Astrocyte (in vitro differentiated cells and primary cell): ENCODE measurements at regions not wholly inside any gene's neighbourhood (a gene's known extent, or its start where the extent isn't known, plus 50 kb on each side); places are given as distances from the start of the nearest gene placed in this dataset.

Experiments
- DNase-seq: peaks from one replicate; pipeline ENCODE4 v3.0.0-alpha.2; 2010; ENCODE audit warnings: low read depth
- FAIRE-seq: peaks from 2 replicates; lab custom pipeline; 2011; peaks lifted over from hg19 to GRCh38; lab: Jason Lieb, UNC
- H2AFZ ChIP-seq: 2 replicates; pipeline ENCODE4 v1.6.0; 2012; ENCODE audit warnings: low read depth, low read length, inconsistent platforms
- H3K27ac ChIP-seq: 2 replicates; pipeline ENCODE4 v1.5.1; 2011; ENCODE audit warnings: low read depth, low read length, inconsistent platforms
- H3K27me3 ChIP-seq: 2 replicates; pipeline ENCODE4 v1.6.0; 2011; ENCODE audit warnings: low read length, inconsistent platforms; ENCODE audit not compliant: insufficient read depth
- H3K36me3 ChIP-seq: 2 replicates; pipeline ENCODE4 v1.5.1; 2011; ENCODE audit warnings: low read length, inconsistent platforms; ENCODE audit not compliant: insufficient read depth
- H3K4me1 ChIP-seq: 2 replicates; pipeline ENCODE4 v1.5.1; 2011; ENCODE audit warnings: low read length, inconsistent platforms; ENCODE audit not compliant: insufficient read depth
- H3K4me2 ChIP-seq: 2 replicates; pipeline ENCODE4 v1.6.0; 2012; ENCODE audit warnings: low read length, inconsistent platforms
- H3K4me3 ChIP-seq: 2 replicates; pipeline ENCODE4 v1.5.1; 2011; ENCODE audit warnings: low read depth, mild to moderate bottlenecking, low read length, inconsistent platforms; ENCODE audit not compliant: insufficient read depth
- H3K79me2 ChIP-seq: 2 replicates; pipeline ENCODE4 v1.6.0; 2012; ENCODE audit warnings: mild to moderate bottlenecking, low read length, inconsistent platforms; ENCODE audit not compliant: insufficient read depth
- H3K9ac ChIP-seq: 2 replicates; pipeline ENCODE4 v1.6.0; 2012; ENCODE audit warnings: mild to moderate bottlenecking, low read length, inconsistent platforms
- H3K9me3 ChIP-seq: 2 replicates; pipeline ENCODE4 v1.5.1; 2012; ENCODE audit warnings: low read depth, mild to moderate bottlenecking, low read length, inconsistent platforms; ENCODE audit not compliant: insufficient read depth
- H4K20me1 ChIP-seq: 2 replicates; pipeline ENCODE4 v1.6.0; 2012; ENCODE audit warnings: low read length, inconsistent platforms; ENCODE audit not compliant: insufficient read depth
- H3K27ac Mint-ChIP-seq: one replicate; pipeline ENCODE4 v1.8.0; 2021; ENCODE audit warnings: mild to moderate bottlenecking, mixed read lengths; ENCODE audit not compliant: unreplicated experiment
- H3K27me3 Mint-ChIP-seq: one replicate; pipeline ENCODE4 v1.8.0; 2021; ENCODE audit warnings: low read depth, mixed read lengths; ENCODE audit not compliant: unreplicated experiment
- H3K36me3 Mint-ChIP-seq: one replicate; pipeline ENCODE4 v1.8.0; 2021; ENCODE audit warnings: low read depth, mixed read lengths; ENCODE audit not compliant: unreplicated experiment
- H3K4me1 Mint-ChIP-seq: one replicate; pipeline ENCODE4 v1.8.0; 2021; ENCODE audit warnings: low read depth, mixed read lengths; ENCODE audit not compliant: unreplicated experiment
- H3K4me3 Mint-ChIP-seq: one replicate; pipeline ENCODE4 v1.8.0; 2021; ENCODE audit warnings: mild to moderate bottlenecking, moderate library complexity, mixed read lengths; ENCODE audit not compliant: unreplicated experiment
- H3K9me3 Mint-ChIP-seq: one replicate; pipeline ENCODE4 v1.8.0; 2021; ENCODE audit warnings: mild to moderate bottlenecking, mixed read lengths; ENCODE audit not compliant: unreplicated experiment
- EZH2 ChIP-seq: IDR thresholded peaks from 2 replicates; pipeline ENCODE4 v1.6.1; 2012; ENCODE audit warnings: mild to moderate bottlenecking, low read length, inconsistent platforms; ENCODE audit not compliant: insufficient read depth
- TF ChIP-seq, protein P1 (sequence below): IDR thresholded peaks from 2 replicates; pipeline ENCODE4 v1.5.1; 2011; ENCODE audit warnings: low read depth, mild to moderate bottlenecking, inconsistent platforms, low read length, moderate library complexity; ENCODE audit not compliant: insufficient read depth

DNA sequence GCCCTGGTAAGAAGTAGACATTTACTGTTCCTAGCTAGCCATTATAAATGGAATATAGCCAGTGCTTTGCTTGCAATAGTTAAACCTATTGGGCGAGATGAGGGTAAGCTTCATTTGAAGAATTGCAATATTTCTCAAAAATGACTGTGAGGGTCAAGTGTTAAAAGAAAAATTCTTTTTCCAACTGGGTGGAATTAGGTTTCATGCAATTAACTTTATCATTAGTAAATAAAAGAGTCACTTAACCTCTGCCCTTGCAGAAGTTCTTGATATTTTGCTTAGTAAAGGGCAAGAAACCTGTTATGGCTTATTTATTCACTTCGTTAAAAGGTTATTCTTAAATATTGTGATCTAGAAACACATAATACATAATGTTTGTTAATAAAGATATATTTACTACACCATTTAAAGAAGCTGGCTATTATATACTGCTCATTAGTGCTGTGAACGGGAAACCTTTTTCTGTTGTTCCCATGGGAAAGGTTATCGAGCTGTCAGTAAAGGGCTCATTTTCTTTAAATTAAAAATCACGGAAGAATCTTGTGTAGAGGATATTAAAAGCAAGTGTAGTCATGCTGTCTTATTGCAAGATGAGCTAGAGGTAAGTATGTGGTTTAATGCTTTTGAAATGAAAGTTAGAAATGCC is 370.5 kb downstream of the CSNK1G3 start:
- H3K27me3 Mint-ChIP-seq, result no peaks in the 10 kb centered on the region
- H3K36me3 Mint-ChIP-seq, result no peaks in the 10 kb centered on the region
- Histone ChIP-seq H3K4me2 (peak overlapping the region; percentile 66), H3K36me3 (no peaks in the 10 kb centered on the region), H4K20me1 (no peaks in the 10 kb centered on the region), H2AFZ (no peak overlapping the region), H3K9me3 (no peaks in the 10 kb centered on the region), H3K4me1 (peaks cover 21% of the 10 kb centered on the region), H3K27me3 (no peaks in the 10 kb centered on the region), H3K27ac (no peak overlapping the region), H3K4me3 (no peak overlapping the region), H3K79me2 (no peaks in the 10 kb centered on the region), H3K9ac (no peak overlapping the region)
- no peak overlapping the region for H3K27ac Mint-ChIP-seq
- H3K4me1 Mint-ChIP-seq, result peaks cover 16% of the 10 kb centered on the region
- H3K9me3 Mint-ChIP-seq, result no peaks in the 10 kb centered on the region
- FAIRE-seq, result no peak
- no peak for DNase-seq
- TF ChIP-seq, protein P1, sequence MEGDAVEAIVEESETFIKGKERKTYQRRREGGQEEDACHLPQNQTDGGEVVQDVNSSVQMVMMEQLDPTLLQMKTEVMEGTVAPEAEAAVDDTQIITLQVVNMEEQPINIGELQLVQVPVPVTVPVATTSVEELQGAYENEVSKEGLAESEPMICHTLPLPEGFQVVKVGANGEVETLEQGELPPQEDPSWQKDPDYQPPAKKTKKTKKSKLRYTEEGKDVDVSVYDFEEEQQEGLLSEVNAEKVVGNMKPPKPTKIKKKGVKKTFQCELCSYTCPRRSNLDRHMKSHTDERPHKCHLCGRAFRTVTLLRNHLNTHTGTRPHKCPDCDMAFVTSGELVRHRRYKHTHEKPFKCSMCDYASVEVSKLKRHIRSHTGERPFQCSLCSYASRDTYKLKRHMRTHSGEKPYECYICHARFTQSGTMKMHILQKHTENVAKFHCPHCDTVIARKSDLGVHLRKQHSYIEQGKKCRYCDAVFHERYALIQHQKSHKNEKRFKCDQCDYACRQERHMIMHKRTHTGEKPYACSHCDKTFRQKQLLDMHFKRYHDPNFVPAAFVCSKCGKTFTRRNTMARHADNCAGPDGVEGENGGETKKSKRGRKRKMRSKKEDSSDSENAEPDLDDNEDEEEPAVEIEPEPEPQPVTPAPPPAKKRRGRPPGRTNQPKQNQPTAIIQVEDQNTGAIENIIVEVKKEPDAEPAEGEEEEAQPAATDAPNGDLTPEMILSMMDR, result no peak
- no peak for TF ChIP-seq EZH2
- H3K4me3 Mint-ChIP-seq, result no peak overlapping the region

DNA sequence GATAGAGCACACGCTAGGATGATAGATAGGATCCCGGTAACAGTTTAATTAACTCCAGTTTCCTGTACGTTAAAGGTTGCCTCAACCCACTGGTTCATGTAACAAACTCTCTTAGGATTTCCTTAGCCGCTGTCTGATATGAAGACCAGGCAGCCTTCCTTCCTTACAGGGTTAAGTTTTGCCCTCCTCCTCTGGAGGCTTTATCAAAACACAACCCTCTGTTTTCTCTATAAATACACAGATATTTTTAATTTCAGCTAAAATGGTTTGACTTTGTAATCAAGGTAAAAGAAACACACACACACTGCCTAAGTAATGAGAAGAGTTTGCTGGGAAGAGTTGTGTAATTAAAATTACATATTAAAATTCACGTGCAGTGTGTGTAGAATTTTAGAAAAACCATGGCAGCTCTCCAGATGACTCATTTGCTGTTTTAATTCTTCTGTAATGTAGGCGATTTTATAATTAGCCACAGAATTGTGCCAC is 369.8 kb downstream of the CSNK1G3 start:
- H3K4me3 Mint-ChIP-seq, result no peak overlapping the region
- Histone ChIP-seq H3K27ac (no peak overlapping the region), H3K9ac (no peak overlapping the region), H3K4me3 (no peak overlapping the region), H3K4me1 (peaks cover 21% of the 10 kb centered on the region), H3K27me3 (no peaks in the 10 kb centered on the region), H3K4me2 (peak overlapping the region; percentile 40), H2AFZ (no peak overlapping the region), H3K9me3 (no peaks in the 10 kb centered on the region), H3K36me3 (no peaks in the 10 kb centered on the region), H3K79me2 (no peaks in the 10 kb centered on the region), H4K20me1 (no peaks in the 10 kb centered on the region)
- no peaks in the 10 kb centered on the region for H3K36me3 Mint-ChIP-seq
- H3K4me1 Mint-ChIP-seq, result peaks cover 16% of the 10 kb centered on the region
- peak overlapping the region; percentile 87 for H3K27ac Mint-ChIP-seq
- TF ChIP-seq, protein P1, result no peak
- TF ChIP-seq EZH2, result no peak
- FAIRE-seq (peak; percentile 17), DNase-seq (peak; percentile 34)
- H3K27me3 Mint-ChIP-seq, result no peaks in the 10 kb centered on the region
- no peaks in the 10 kb centered on the region for H3K9me3 Mint-ChIP-seq

DNA sequence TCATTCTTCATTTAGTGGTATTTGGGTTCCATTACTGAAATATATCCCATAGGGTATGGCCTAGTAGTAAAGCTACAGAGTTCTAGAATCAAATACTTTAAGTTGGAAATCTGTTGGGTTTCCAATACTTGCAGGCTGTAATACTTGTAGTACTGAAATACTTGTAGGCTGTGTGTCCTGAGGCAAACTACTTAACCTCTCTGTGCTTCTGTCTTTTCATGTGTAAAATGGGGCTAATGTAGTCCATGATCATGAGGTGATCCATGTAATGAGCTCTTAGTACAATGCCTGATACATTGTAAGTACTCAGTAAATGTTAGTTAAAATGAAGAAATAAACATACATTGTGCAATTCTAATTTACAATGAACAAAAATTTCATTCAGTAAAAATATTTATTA is 368.9 kb downstream of the CSNK1G3 start:
- Histone ChIP-seq H3K4me1 (peaks cover 26% of the 10 kb centered on the region), H3K27me3 (no peaks in the 10 kb centered on the region), H3K9me3 (no peaks in the 10 kb centered on the region), H3K27ac (no peak overlapping the region), H3K79me2 (no peaks in the 10 kb centered on the region), H3K4me2 (no peak overlapping the region), H4K20me1 (no peaks in the 10 kb centered on the region), H2AFZ (no peak overlapping the region), H3K9ac (no peak overlapping the region), H3K36me3 (no peaks in the 10 kb centered on the region), H3K4me3 (no peak overlapping the region)
- Mint-ChIP-seq H3K4me1 (peaks cover 24% of the 10 kb centered on the region), H3K4me3 (no peak overlapping the region), H3K9me3 (no peaks in the 10 kb centered on the region), H3K27ac (no peak overlapping the region), H3K27me3 (no peaks in the 10 kb centered on the region), H3K36me3 (no peaks in the 10 kb centered on the region)
- FAIRE-seq (no peak), DNase-seq (no peak)
- no peak for TF ChIP-seq EZH2
- TF ChIP-seq, protein P1, result no peak
